HepG2 (cell line): ENCODE measurements at regions not wholly inside any gene's neighbourhood (a gene's known extent, or its start where the extent isn't known, plus 50 kb on each side); places are given as distances from the start of the nearest gene placed in this dataset.

Source experiments
- ATAC-seq: fragments of 200-7000 bp; cut with Tn5 transposase; 3 replicates; pipeline ENCODE4 v1.9.1; 2020; ENCODE audit warnings: mild to moderate bottlenecking, moderate library complexity
- BruUV-seq: library from RNA; stranded (reverse); fragments of 400-500 nt; replicated peaks from 2 replicates; lab custom pipeline; 2021; lab: Mats Ljungman, UMichigan
- CTCF ChIA-PET: fragments of 300-600 bp; formaldehyde crosslinking; extraction: SDS; loops from one replicate; lab custom pipeline; 2021; ENCODE audit warnings: low total read pairs, inconsistent platforms, low intra/inter-chr PET ratio; lab: Yijun Ruan, JAX
- POLR2A ChIA-PET: fragments of 350-600 bp; sonication (Branson Sonifier 250); formaldehyde crosslinking; loops from one replicate; lab custom pipeline; 2020; ENCODE audit warnings: antibody characterized with exemption, inconsistent platforms; lab: Yijun Ruan, JAX
- DNase-seq: peaks from one replicate; pipeline ENCODE4 v3.0.0-alpha.2; 2015; ENCODE audit warnings: low spot score
- FAIRE-seq: peaks from 3 replicates; lab custom pipeline; 2011; peaks lifted over from hg19 to GRCh38; lab: Jason Lieb, UNC
- H2AFZ ChIP-seq: one replicate; pipeline ENCODE4 v1.6.1; 2011; ENCODE audit warnings: low read length, inconsistent platforms
- H3K27ac ChIP-seq: fragments of 300-600 bp; 3 replicates; pipeline ENCODE4 v1.8.0; 2011; ENCODE audit warnings: mixed run types, mild to moderate bottlenecking, mixed read lengths, low read length, inconsistent platforms; ENCODE audit not compliant: insufficient read depth; ENCODE audit errors: extremely low read length
- H3K27me3 ChIP-seq, 2 experiments: fragments of 200-600 bp in 1 of 2; 2 replicates in 1 of 2; 3 replicates in 1 of 2; pipeline versions ENCODE4 v1.6.0 to v1.8.0; 2011; ENCODE audit warnings: low read length in 2 of 2, mild to moderate bottlenecking in 2 of 2, moderate library complexity in 2 of 2, inconsistent platforms in 1 of 2; ENCODE audit not compliant: insufficient read depth in 2 of 2, control insufficient read depth in 1 of 2
- H3K36me3 ChIP-seq, 2 experiments: fragments of 200-600 bp in 1 of 2; replicated peaks in 1 of 2; 2 replicates in 1 of 2; 3 replicates in 1 of 2; pipeline versions ENCODE4 v1.5.1 to v1.8.0; 2011; ENCODE audit warnings: low read length in 2 of 2, inconsistent platforms in 1 of 2; ENCODE audit not compliant: insufficient read depth in 2 of 2, control insufficient read depth in 1 of 2
- H3K4me1 ChIP-seq: 2 replicates; pipeline ENCODE4 v1.5.1; 2012; ENCODE audit warnings: low read length, inconsistent platforms; ENCODE audit not compliant: insufficient read depth
- H3K4me2 ChIP-seq: 2 replicates; pipeline ENCODE4 v1.6.0; 2011; ENCODE audit warnings: low read depth, low read length, inconsistent platforms
- H3K4me3 ChIP-seq, 3 experiments: fragments of 200-600 bp in 1 of 3; sonication (generic), shearing (Covaris generic) in 1 of 3; replicated peaks in 1 of 3; 2 replicates each; pipeline ENCODE4 v1.5.1; 2011 to 2016; ENCODE audit warnings: low read length in 3 of 3, inconsistent platforms in 2 of 3, low read depth in 2 of 3, mild to moderate bottlenecking in 2 of 3, control low read depth in 1 of 3, mixed read lengths in 1 of 3; ENCODE audit not compliant: insufficient read depth in 1 of 3
- H3K79me2 ChIP-seq: one replicate; pipeline ENCODE4 v1.6.1; 2011; ENCODE audit warnings: low read length, inconsistent platforms; ENCODE audit not compliant: insufficient read depth
- H3K9ac ChIP-seq: 2 replicates; pipeline ENCODE4 v1.6.0; 2011; ENCODE audit warnings: mild to moderate bottlenecking, low read depth, low read length, inconsistent platforms; ENCODE audit not compliant: insufficient read depth
- H3K9me3 ChIP-seq: 2 replicates; pipeline ENCODE4 v1.5.1; 2012; ENCODE audit warnings: mild to moderate bottlenecking, low read length
- H4K20me1 ChIP-seq: 2 replicates; pipeline ENCODE4 v1.6.0; 2011; ENCODE audit warnings: inconsistent platforms, mild to moderate bottlenecking, low read length, moderate library complexity; ENCODE audit not compliant: insufficient read depth
- AGO2 ChIP-seq: fragments of 200-400 bp; formaldehyde crosslinking; optimal IDR thresholded peaks from 2 replicates; pipeline ENCODE3; 2017; ENCODE audit warnings: mild to moderate bottlenecking, low read depth, low read length, moderate library complexity
- ASH2L ChIP-seq: fragments of 300-600, 200-600 bp; sonication (generic); IDR thresholded peaks from 2 replicates; pipeline ENCODE4 v1.7.0; 2017; ENCODE audit warnings: low read depth, mild to moderate bottlenecking, moderate library complexity, mixed read lengths, low read length; ENCODE audit not compliant: insufficient read length
- HMGA1 ChIP-seq: sonication (generic); formaldehyde crosslinking; conservative IDR thresholded peaks from 2 replicates; pipeline ENCODE4 v1.4.0; 2020; ENCODE audit warnings: missing genetic modification reagents
- HNRNPUL1 ChIP-seq: fragments of 200-400 bp; formaldehyde crosslinking; IDR thresholded peaks from 2 replicates; pipeline ENCODE4 v1.6.1; 2017; ENCODE audit warnings: low read depth, mild to moderate bottlenecking, low read length, moderate library complexity
- NFE2L2 ChIP-seq: fragments of 150-350 bp; IDR thresholded peaks from 2 replicates; pipeline ENCODE4 v1.6.1; 2014; ENCODE audit warnings: low read length
- NONO ChIP-seq, 2 experiments: fragments of 450-650 bp in 1 of 2; sonication (generic) in 1 of 2; formaldehyde crosslinking in 1 of 2; IDR thresholded peaks in 1 of 2; conservative IDR thresholded peaks in 1 of 2; 2 replicates each; pipeline versions ENCODE4 v1.6.1 to v1.8.0; 2017 to 2022; ENCODE audit warnings: mild to moderate bottlenecking in 1 of 2, missing genetic modification reagents in 1 of 2, moderate library complexity in 1 of 2
- NPAS2 ChIP-seq: sonication (generic); formaldehyde crosslinking; IDR thresholded peaks from 2 replicates; pipeline ENCODE4 v1.8.0; 2022; ENCODE audit warnings: mild to moderate bottlenecking, missing genetic modification reagents, borderline replicate concordance
- YEATS4 ChIP-seq: sonication (generic); formaldehyde crosslinking; IDR thresholded peaks from 2 replicates; pipeline ENCODE4 v1.4.0; 2020; ENCODE audit warnings: missing genetic modification reagents, borderline replicate concordance
- ZBTB21 ChIP-seq: sonication (generic); formaldehyde crosslinking; IDR thresholded peaks from 2 replicates; pipeline ENCODE4 v1.4.0; 2020; ENCODE audit warnings: missing genetic modification reagents
- ZFP82 ChIP-seq: sonication (generic); formaldehyde crosslinking; IDR thresholded peaks from 2 replicates; pipeline ENCODE4 v1.5.1; 2020; ENCODE audit warnings: mild to moderate bottlenecking, missing genetic modification reagents, borderline replicate concordance
- ZNF784 ChIP-seq: sonication (generic); formaldehyde crosslinking; IDR thresholded peaks from 2 replicates; pipeline ENCODE4 v1.5.1; 2020; ENCODE audit warnings: missing genetic modification reagents, mild to moderate bottlenecking, borderline replicate concordance
- WGBS: methylation state at CpG from one replicate; pipeline ENCODE4 v1.1.6; 2017; ENCODE audit warnings: low lambda C conversion rate; 5-methylcytosine and 5-hydroxymethylcytosine counted together
- in situ Hi-C: cut with HindIII; loops from 2 replicates; pipeline ENCODE4 v1.10.0; 2017; ENCODE audit warnings: low pct_unique_long_range_greater_than_20kb; ENCODE audit not compliant: extremely low pct_ligation_motif_present
- intact Hi-C: fragments of 100-400 bp; cut with micrococcal nuclease; formaldehyde crosslinking; loops from one replicate; pipeline ENCODE4 v1.10.0; 2022; ENCODE audit not compliant: unreplicated experiment

GRCh38 chr10:108049668-108050067 lies 885.2 kb upstream of the SORCS1 start:
- H2AFZ ChIP-seq: no peak overlapping the region
- CTCF ChIA-PET: no interaction called here
- intact Hi-C loops (no loop called here), in situ Hi-C loops (no loop called here)
- H3K79me2 ChIP-seq: no peaks in the 10 kb centered on the region
- no peaks in the 10 kb centered on the region for H4K20me1 ChIP-seq
- no peak for ATAC-seq
- TF ChIP-seq HMGA1 (CRISPR knock-in tag): no peak
- TF ChIP-seq NFE2L2: no peak
- no peak for TF ChIP-seq ASH2L
- no peak for TF ChIP-seq AGO2
- no peak for TF ChIP-seq YEATS4 (CRISPR knock-in tag)
- no peak for TF ChIP-seq ZBTB21 (CRISPR knock-in tag)
- no peak for TF ChIP-seq ZNF784 (CRISPR knock-in tag)
- TF ChIP-seq HNRNPUL1: no peak
- no peak for TF ChIP-seq NPAS2 (CRISPR knock-in tag)
- TF ChIP-seq NONO (IDR thresholded peaks at IDR 0.05): no peak
- no peak for TF ChIP-seq NONO (CRISPR knock-in tag; conservative IDR thresholded peaks at IDR 0.05)
- no peak for TF ChIP-seq ZFP82 (CRISPR knock-in tag)
- H3K4me2 ChIP-seq: no peak overlapping the region
- H3K4me1 ChIP-seq: no peaks in the 10 kb centered on the region
- H3K36me3 ChIP-seq: no peaks in the 10 kb centered on the region
- H3K27me3 ChIP-seq: no peaks in the 10 kb centered on the region
- H3K4me3 ChIP-seq: no peak overlapping the region
- H3K9ac ChIP-seq: no peak overlapping the region
- BruUV-seq: no TSS peak
- no peak for FAIRE-seq
- no peak overlapping the region for H3K27ac ChIP-seq
- WGBS: 0% methylated on average over 1 of the region's 1 CpG
- H3K9me3 ChIP-seq: peaks cover 86% of the 10 kb centered on the region
- DNase-seq: no peak
- POLR2A ChIA-PET: no interaction called here
